ENCODE measurements at regions not wholly inside any gene's neighbourhood (a gene's known extent, or its start where the extent isn't known, plus 50 kb on each side); places are given as distances from the start of the nearest gene placed in this dataset.

DNA sequence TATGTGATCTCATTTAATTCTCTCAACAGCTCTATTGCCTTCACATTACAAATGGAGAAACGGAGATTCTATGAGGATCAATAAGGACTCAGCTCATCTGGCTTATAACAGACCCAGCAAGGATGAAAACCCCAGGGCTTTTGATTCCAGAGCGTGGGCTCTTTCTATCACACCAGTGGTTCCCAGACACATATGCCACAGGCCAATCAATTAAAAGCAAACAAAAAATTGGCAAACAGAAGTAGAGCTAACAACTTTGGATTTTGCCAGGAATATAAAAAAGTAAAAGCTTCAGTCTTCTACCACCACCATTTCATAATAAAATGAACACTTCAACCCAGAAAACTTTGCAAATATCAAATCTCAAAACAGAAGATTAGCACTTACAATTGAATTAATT, 71.1 kb upstream of the FAT3 start:
- H3K4me3 Mint-ChIP-seq: no peak overlapping the region
- ChIA-PET CTCF (no interaction called here), POLR2A (no interaction called here)
- Histone ChIP-seq H3K9me3 (ENCODE audit: low read length) (no peaks in the 10 kb centered on the region), H3K36me3 (ENCODE audit: insufficient read depth, low read length) (no peaks in the 10 kb centered on the region), H3K27ac (ENCODE audit: low read depth, low read length) (no peak overlapping the region), H3K4me1 (ENCODE audit: insufficient read depth, low read length) (no peaks in the 10 kb centered on the region), H3K4me3 (ENCODE audit: low read length) (no peak overlapping the region), H3K27me3 (ENCODE audit: insufficient read depth, low read length, poor library complexity, severe bottlenecking) (no peaks in the 10 kb centered on the region)
- H3K9me3 Mint-ChIP-seq: peaks cover 3 to 25% (median 7%) of the 10 kb centered on the region in 5 donors
- no peaks in the 10 kb centered on the region for H3K27me3 Mint-ChIP-seq
- no peaks in the 10 kb centered on the region for H3K4me1 Mint-ChIP-seq
- DNase-seq: no peak
- no peaks in the 10 kb centered on the region for H3K36me3 Mint-ChIP-seq
- H3K27ac Mint-ChIP-seq: no peak overlapping the region

DNA sequence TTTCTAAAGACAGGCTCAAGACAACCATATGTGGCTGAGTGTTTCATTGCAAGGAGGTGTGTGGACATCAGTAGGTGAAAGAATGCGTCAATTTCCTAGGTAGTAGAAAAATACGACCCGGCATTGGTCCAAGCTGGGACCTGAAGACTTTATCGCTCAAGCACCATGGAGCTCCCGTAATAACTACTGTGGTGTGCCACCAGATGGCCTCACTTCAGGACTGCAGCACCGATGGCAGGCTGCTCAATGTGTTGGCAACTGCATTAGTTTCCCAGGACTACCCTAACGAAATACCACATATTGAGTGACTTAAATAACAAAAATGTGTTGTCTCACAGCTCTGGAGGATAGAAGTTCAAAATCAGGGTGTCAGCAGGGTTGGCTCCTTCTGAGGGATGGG, 72.4 kb upstream of the FAT3 start:
- Histone ChIP-seq H3K36me3 (ENCODE audit: insufficient read depth, low read length) (no peaks in the 10 kb centered on the region), H3K4me3 (ENCODE audit: low read length) (no peak overlapping the region), H3K27ac (ENCODE audit: low read depth, low read length) (no peak overlapping the region), H3K27me3 (ENCODE audit: insufficient read depth, low read length, poor library complexity, severe bottlenecking) (no peaks in the 10 kb centered on the region), H3K9me3 (ENCODE audit: low read length) (no peaks in the 10 kb centered on the region), H3K4me1 (ENCODE audit: insufficient read depth, low read length) (no peaks in the 10 kb centered on the region)
- DNase-seq: no peak
- Mint-ChIP-seq H3K27me3 (no peaks in the 10 kb centered on the region), H3K9me3 (peaks cover 3 to 25% (median 6%) of the 10 kb centered on the region in 5 donors), H3K4me3 (no peak overlapping the region), H3K27ac (peak overlapping the region in 1 of 8 donors; percentile 74), H3K4me1 (no peaks in the 10 kb centered on the region), H3K36me3 (no peaks in the 10 kb centered on the region)
- ChIA-PET CTCF (no interaction called here), POLR2A (no interaction called here)

DNA sequence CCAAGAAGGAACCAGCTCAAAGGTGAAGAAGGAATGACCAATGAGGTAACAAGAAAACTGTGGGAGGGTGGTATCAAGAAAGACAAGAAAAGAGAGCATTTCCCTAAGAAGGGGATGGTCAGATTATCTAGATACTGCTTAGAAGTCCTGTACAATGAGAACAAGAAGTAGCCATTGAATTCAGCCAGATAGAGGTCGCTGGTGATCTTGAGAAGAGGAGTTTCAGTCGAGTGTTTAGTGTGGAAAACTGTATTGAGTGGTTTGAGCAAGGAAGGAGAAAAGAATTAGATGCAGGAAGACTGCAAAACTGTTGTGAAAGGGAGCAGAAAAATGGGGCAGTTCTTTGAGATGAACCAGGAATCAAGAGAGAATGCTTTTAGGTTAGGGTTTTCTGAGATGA, 74.6 kb upstream of the FAT3 start:
- Mint-ChIP-seq H3K4me3 (no peak overlapping the region), H3K27me3 (no peaks in the 10 kb centered on the region), H3K36me3 (no peaks in the 10 kb centered on the region), H3K9me3 (peaks cover 2 to 18% (median 10%) of the 10 kb centered on the region in 5 donors), H3K4me1 (no peaks in the 10 kb centered on the region), H3K27ac (no peak overlapping the region)
- ChIA-PET POLR2A (no interaction called here), CTCF (no interaction called here)
- Histone ChIP-seq H3K4me1 (ENCODE audit: insufficient read depth, low read length) (no peaks in the 10 kb centered on the region), H3K4me3 (ENCODE audit: low read length) (no peak overlapping the region), H3K9me3 (ENCODE audit: low read length) (no peaks in the 10 kb centered on the region), H3K36me3 (ENCODE audit: insufficient read depth, low read length) (no peaks in the 10 kb centered on the region), H3K27me3 (ENCODE audit: insufficient read depth, low read length, poor library complexity, severe bottlenecking) (no peaks in the 10 kb centered on the region), H3K27ac (ENCODE audit: low read depth, low read length) (no peak overlapping the region)
- DNase-seq: no peak

DNA sequence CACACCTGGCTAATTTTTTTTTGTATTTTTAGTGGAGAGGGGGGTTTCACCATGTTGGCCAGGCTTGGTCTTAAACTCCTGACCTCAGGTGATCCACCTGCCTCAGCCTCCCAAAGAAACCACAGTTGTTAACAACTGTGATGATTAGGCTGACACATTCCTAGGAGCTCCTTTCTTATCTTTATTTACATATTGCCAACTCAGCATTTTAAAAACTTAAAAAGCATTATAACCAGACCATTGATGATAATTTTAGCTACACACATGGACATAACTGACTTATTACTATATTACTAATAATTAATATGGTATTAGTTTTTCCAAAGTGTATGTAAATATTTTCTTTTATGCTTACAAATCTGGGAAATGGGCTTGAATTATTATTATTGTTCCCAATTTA, 82.9 kb upstream of the FAT3 start:
- Histone ChIP-seq H3K4me3 (ENCODE audit: low read length) (no peak overlapping the region), H3K4me1 (ENCODE audit: insufficient read depth, low read length) (no peaks in the 10 kb centered on the region), H3K36me3 (ENCODE audit: insufficient read depth, low read length) (no peaks in the 10 kb centered on the region), H3K27me3 (ENCODE audit: insufficient read depth, low read length, poor library complexity, severe bottlenecking) (no peaks in the 10 kb centered on the region), H3K9me3 (ENCODE audit: low read length) (no peaks in the 10 kb centered on the region), H3K27ac (ENCODE audit: low read depth, low read length) (no peak overlapping the region)
- Mint-ChIP-seq H3K9me3 (peaks cover 0 to 10% (median 5%) of the 10 kb centered on the region in 5 donors), H3K27ac (no peak overlapping the region), H3K4me3 (no peak overlapping the region), H3K4me1 (no peaks in the 10 kb centered on the region), H3K27me3 (no peaks in the 10 kb centered on the region), H3K36me3 (no peaks in the 10 kb centered on the region)
- DNase-seq: no peak
- ChIA-PET POLR2A (no interaction called here), CTCF (no interaction called here)

DNA sequence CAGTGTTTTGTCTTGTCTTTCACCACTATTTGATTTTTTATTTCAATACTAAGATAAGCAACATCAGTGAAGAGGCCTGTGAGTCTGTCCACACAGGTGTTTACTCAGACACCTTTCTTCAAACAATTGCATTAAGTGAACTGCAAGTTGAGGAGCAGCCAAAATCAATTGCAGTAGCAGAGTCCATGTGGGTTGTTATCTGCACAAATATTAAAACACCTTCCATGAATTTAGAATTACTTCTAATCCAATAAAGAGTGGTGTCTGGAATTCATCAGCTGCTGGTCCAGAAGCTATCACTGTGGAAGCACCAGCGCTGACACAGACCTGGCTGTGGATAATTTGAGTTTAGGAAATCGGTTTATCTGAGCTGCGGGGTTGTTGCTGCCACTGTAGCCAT, 83.5 kb upstream of the FAT3 start:
- H3K27me3 ChIP-seq (ENCODE audit: insufficient read depth, low read length, poor library complexity, severe bottlenecking): no peaks in the 10 kb centered on the region
- peaks cover 0 to 13% (median 5%) of the 10 kb centered on the region in 5 donors for H3K9me3 Mint-ChIP-seq
- no peaks in the 10 kb centered on the region for H3K27me3 Mint-ChIP-seq
- no peak overlapping the region for H3K4me3 Mint-ChIP-seq
- no peak for DNase-seq
- no peaks in the 10 kb centered on the region for H3K4me1 Mint-ChIP-seq
- POLR2A ChIA-PET: no interaction called here
- CTCF ChIA-PET: no interaction called here
- H3K36me3 Mint-ChIP-seq: no peaks in the 10 kb centered on the region
- H3K9me3 ChIP-seq (ENCODE audit: low read length): no peaks in the 10 kb centered on the region
- no peaks in the 10 kb centered on the region for H3K36me3 ChIP-seq (ENCODE audit: insufficient read depth, low read length)
- no peak overlapping the region for H3K4me3 ChIP-seq (ENCODE audit: low read length)
- H3K27ac Mint-ChIP-seq: no peak overlapping the region
- H3K4me1 ChIP-seq (ENCODE audit: insufficient read depth, low read length): no peaks in the 10 kb centered on the region
- H3K27ac ChIP-seq (ENCODE audit: low read depth, low read length): no peak overlapping the region

DNA sequence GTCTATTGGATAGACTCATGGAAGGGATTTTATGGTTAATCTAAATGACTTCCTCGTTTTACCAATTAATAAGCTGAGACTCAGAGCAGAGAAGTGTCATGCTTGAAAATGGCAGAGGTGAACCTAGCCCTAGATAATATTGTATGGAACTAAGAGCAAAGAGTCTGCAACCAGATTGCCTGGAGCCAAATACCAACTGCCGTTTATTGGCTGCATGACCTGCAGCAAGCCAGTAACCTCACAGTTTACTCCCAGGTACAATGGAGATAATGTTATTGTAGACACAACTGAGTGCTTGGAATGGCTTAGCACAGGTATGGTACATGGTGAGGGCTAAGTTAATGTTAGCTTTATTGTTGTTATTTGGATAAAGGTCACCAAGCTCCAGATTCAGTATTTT, 84.6 kb upstream of the FAT3 start:
- Mint-ChIP-seq H3K9me3 (peaks cover 0 to 9% (median 5%) of the 10 kb centered on the region in 5 donors), H3K27me3 (no peaks in the 10 kb centered on the region), H3K36me3 (no peaks in the 10 kb centered on the region), H3K4me1 (no peaks in the 10 kb centered on the region), H3K4me3 (no peak overlapping the region), H3K27ac (no peak overlapping the region)
- Histone ChIP-seq H3K27me3 (ENCODE audit: insufficient read depth, low read length, poor library complexity, severe bottlenecking) (no peaks in the 10 kb centered on the region), H3K27ac (ENCODE audit: low read depth, low read length) (no peak overlapping the region), H3K4me1 (ENCODE audit: insufficient read depth, low read length) (no peaks in the 10 kb centered on the region), H3K9me3 (ENCODE audit: low read length) (no peaks in the 10 kb centered on the region), H3K4me3 (ENCODE audit: low read length) (no peak overlapping the region), H3K36me3 (ENCODE audit: insufficient read depth, low read length) (no peaks in the 10 kb centered on the region)
- CTCF ChIA-PET: no interaction called here
- POLR2A ChIA-PET: no interaction called here
- DNase-seq: no peak

DNA sequence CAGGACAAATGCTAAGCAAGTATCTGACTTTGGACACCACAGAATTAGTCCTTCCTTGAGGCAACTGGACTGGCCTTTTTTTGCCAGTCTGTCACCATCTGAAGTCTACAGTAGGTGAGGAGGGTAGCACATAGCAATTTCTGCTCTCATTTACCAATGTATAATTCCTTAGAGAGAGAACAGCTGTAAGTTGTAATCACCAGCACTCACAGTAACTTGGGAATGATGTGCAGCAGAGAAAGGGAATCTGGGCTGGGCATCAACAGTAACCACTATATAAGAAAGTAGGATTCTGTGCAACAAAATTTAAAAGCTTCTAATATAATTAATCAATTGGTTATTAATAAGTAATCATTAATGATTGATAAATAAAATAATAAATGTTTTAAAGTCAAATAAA, 86.3 kb upstream of the FAT3 start:
- Mint-ChIP-seq H3K9me3 (peaks cover 0 to 9% (median 5%) of the 10 kb centered on the region in 5 donors), H3K27ac (no peak overlapping the region), H3K4me1 (no peaks in the 10 kb centered on the region), H3K27me3 (no peaks in the 10 kb centered on the region), H3K36me3 (no peaks in the 10 kb centered on the region), H3K4me3 (no peak overlapping the region)
- Histone ChIP-seq H3K4me3 (ENCODE audit: low read length) (no peak overlapping the region), H3K9me3 (ENCODE audit: low read length) (no peaks in the 10 kb centered on the region), H3K36me3 (ENCODE audit: insufficient read depth, low read length) (no peaks in the 10 kb centered on the region), H3K27ac (ENCODE audit: low read depth, low read length) (no peak overlapping the region), H3K4me1 (ENCODE audit: insufficient read depth, low read length) (no peaks in the 10 kb centered on the region), H3K27me3 (ENCODE audit: insufficient read depth, low read length, poor library complexity, severe bottlenecking) (no peaks in the 10 kb centered on the region)
- ChIA-PET POLR2A (no interaction called here), CTCF (no interaction called here)
- no peak for DNase-seq

DNA sequence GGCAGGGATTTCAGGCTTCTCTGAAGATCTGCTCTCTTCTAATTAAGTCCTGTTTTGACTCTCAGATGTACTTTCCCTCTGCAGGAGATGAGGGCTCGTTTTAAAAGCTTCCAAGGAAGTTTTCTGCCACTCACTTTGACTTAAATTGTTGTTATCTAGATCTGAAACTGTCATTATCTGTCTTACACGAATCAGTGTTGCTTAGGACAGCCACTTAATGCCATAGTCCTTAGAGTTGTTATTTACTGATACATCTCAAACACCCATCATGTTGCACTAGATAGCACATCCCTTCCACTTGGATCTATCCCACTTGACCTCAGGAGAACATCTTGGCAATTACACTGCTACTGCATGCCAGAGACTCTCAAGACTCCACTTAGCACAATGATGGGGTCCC, 86.9 kb upstream of the FAT3 start:
- peaks cover 0 to 9% (median 5%) of the 10 kb centered on the region in 5 donors for H3K9me3 Mint-ChIP-seq
- no peaks in the 10 kb centered on the region for H3K36me3 Mint-ChIP-seq
- no peaks in the 10 kb centered on the region for H3K4me1 Mint-ChIP-seq
- Histone ChIP-seq H3K36me3 (ENCODE audit: insufficient read depth, low read length) (no peaks in the 10 kb centered on the region), H3K4me1 (ENCODE audit: insufficient read depth, low read length) (no peaks in the 10 kb centered on the region), H3K9me3 (ENCODE audit: low read length) (no peaks in the 10 kb centered on the region), H3K4me3 (ENCODE audit: low read length) (no peak overlapping the region), H3K27me3 (ENCODE audit: insufficient read depth, low read length, poor library complexity, severe bottlenecking) (no peaks in the 10 kb centered on the region), H3K27ac (ENCODE audit: low read depth, low read length) (no peak overlapping the region)
- H3K4me3 Mint-ChIP-seq: no peak overlapping the region
- DNase-seq: no peak
- H3K27me3 Mint-ChIP-seq: no peaks in the 10 kb centered on the region
- CTCF ChIA-PET: no interaction called here
- POLR2A ChIA-PET: no interaction called here
- no peak overlapping the region for H3K27ac Mint-ChIP-seq

DNA sequence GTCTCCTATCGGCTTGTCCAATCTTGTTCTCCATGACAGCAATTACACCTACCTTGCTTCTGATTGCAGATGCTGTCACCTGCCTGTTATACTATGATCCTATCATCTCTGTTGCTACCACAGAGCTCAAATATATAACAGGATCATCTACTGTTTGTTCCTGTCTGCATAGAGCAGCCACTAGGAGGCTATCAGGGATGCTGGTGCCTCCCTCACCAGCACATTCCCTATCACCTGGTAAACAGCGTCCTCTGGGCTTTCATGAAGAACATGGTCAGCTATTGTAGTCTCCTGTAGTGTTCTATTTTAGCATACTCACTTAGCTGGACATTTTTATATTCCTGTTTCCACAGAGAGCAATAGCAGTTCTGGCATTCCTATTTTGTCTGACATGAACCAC, 87.8 kb upstream of the FAT3 start:
- Mint-ChIP-seq H3K27ac (no peak overlapping the region), H3K27me3 (no peaks in the 10 kb centered on the region), H3K36me3 (no peaks in the 10 kb centered on the region), H3K4me3 (no peak overlapping the region), H3K9me3 (peaks cover 1 to 9% (median 5%) of the 10 kb centered on the region in 5 donors), H3K4me1 (no peaks in the 10 kb centered on the region)
- Histone ChIP-seq H3K9me3 (ENCODE audit: low read length) (no peaks in the 10 kb centered on the region), H3K36me3 (ENCODE audit: insufficient read depth, low read length) (no peaks in the 10 kb centered on the region), H3K27me3 (ENCODE audit: insufficient read depth, low read length, poor library complexity, severe bottlenecking) (no peaks in the 10 kb centered on the region), H3K4me3 (ENCODE audit: low read length) (no peak overlapping the region), H3K27ac (ENCODE audit: low read depth, low read length) (no peak overlapping the region), H3K4me1 (ENCODE audit: insufficient read depth, low read length) (no peaks in the 10 kb centered on the region)
- DNase-seq: no peak
- ChIA-PET CTCF (no interaction called here), POLR2A (no interaction called here)

Measured in CD8-positive, alpha-beta memory T cell (primary cell).